ENCODE measurements at regions not wholly inside any gene's neighbourhood (a gene's known extent, or its start where the extent isn't known, plus 50 kb on each side); places are given as distances from the start of the nearest gene placed in this dataset.

DNA sequence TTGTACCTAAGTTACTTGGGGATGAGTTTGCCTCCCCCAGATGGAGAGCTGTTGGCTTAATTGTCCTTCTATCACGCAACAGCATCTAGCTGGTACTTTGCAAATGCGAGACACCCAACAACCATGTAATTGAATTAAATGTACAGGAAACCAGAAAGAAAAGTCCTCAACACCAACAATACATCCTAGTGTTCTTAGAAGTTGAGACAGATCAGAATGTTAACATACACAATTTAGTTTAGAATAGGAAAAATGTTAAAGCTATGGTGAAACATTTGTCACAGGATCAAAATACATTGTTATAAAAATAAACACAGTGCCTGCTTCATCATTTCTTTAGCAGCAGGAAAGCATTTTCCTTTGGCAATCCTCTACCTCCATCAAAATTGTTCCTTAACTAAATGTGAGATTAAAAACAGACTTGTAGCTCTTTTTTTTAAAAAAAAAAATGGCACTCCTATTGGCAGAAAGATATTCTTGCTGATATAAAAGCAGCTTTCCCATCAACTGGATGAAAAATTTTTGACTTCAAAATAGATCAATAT is 163.1 kb upstream of the MID1 start:
- DNase-seq (ENCODE audit: low read depth) = no peak
- TF ChIP-seq CTCF (conservative IDR thresholded peaks at IDR 0.05; ENCODE audit: low read length) = no peak
- H3K4me3 ChIP-seq (ENCODE audit: low read length) = no peak overlapping the region

DNA sequence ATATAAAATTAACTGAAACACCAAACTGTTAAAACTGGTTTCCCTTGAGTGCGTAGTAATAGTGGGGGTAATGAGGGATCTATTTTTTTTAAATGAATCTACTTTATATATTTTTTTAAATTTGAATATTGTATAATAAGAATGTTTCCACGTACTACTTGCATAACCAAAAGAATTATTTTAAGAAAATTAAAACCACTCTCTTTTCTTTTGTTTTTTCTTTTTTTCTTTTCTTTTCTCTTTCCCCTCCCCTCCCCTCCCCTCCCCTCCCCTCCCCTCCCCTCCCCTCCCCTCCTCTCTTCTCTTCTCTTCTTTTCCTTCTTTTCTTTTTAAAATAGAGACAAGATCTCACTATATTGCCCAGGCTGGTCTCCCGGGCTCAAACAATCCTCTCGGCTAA is 166.9 kb upstream of the MID1 start:
- H3K4me3 ChIP-seq (ENCODE audit: low read length) = no peak overlapping the region

DNA sequence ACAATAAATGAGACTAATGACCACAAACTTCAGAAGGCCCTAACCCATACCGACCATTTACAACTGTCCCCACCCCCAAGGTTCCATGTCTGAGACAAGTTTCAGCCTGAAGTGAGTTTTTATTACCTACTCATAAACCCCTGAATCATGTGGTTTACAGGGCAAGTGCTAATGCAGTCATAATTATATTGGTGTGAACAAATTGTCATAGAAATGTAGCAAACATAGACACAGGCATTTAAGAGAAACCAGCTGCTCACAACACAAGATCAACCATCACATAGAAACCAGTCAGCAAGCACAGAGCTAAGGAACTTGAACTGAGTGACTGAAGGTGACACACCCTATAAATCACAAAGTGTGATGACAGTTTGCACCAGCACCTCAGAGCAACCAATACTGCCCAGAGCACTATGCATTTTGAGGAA is 173.8 kb upstream of the MID1 start:
- no peak overlapping the region for H3K4me3 ChIP-seq (ENCODE audit: low read length)
- peak; percentile 7 for DNase-seq (ENCODE audit: low read depth)
- TF ChIP-seq CTCF (conservative IDR thresholded peaks at IDR 0.05; ENCODE audit: low read length) = no peak

More for the DNA sequence above, 166.9 kb upstream of the MID1 start:
- DNase-seq (ENCODE audit: low read depth) = no peak
- TF ChIP-seq CTCF (conservative IDR thresholded peaks at IDR 0.05; ENCODE audit: low read length) = no peak

- no peak overlapping the region for H3K4me3 ChIP-seq (ENCODE audit: low read length)
- no peak for TF ChIP-seq CTCF (conservative IDR thresholded peaks at IDR 0.05; ENCODE audit: low read length)
These were observed 175.3 kb upstream of the MID1 start for GRCh38 chrX:10795721-10796120.

GRCh38 chrX:10797466-10797865 is 177.1 kb upstream of the MID1 start:
- no peak for TF ChIP-seq CTCF (conservative IDR thresholded peaks at IDR 0.05; ENCODE audit: low read length)
- no peak for DNase-seq (ENCODE audit: low read depth)
- H3K4me3 ChIP-seq (ENCODE audit: low read length) = no peak overlapping the region

More at GRCh38 chrX:10795721-10796120, 175.3 kb upstream of the MID1 start:
- peak; percentile 4 for DNase-seq (ENCODE audit: low read depth)

DNA sequence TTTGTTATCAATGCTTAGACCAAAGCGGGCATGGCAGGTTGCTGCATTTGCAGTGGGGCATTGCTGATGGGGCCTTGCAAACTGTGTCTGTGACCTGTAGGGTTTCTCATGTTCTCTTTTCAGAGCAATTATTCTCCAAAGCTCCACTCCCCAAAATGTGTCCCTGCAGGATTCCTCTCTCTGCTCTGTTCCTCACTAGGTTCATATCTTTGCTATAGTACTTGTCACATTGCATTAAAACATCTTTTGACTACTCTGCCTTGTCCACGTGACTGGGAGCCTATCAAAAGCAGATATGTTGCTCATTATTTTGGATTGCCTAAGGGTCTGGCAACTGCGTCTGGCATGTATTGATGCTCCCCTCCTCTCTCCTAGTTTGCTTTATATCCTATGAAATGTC is 177.7 kb upstream of the MID1 start:
- DNase-seq (ENCODE audit: low read depth) = no peak
- H3K4me3 ChIP-seq (ENCODE audit: low read length) = no peak overlapping the region
- TF ChIP-seq CTCF (conservative IDR thresholded peaks at IDR 0.05; ENCODE audit: low read length) = no peak

GRCh38 chrX:10800796-10801195 is 180.4 kb upstream of the MID1 start:
- no peak overlapping the region for H3K4me3 ChIP-seq (ENCODE audit: low read length)
- no peak for DNase-seq (ENCODE audit: low read depth)
- TF ChIP-seq CTCF (conservative IDR thresholded peaks at IDR 0.05; ENCODE audit: low read length) = no peak

All from AG10803 (cell line).